T-cell (primary cell): ENCODE measurements at regions not wholly inside any gene's neighbourhood (a gene's known extent, or its start where the extent isn't known, plus 50 kb on each side); places are given as distances from the start of the nearest gene placed in this dataset.

Experiments used
- ATAC-seq, 4 experiments: fragments of 200-7000 bp in 3 of 4; fragments of 150-1000 bp in 1 of 4; cut with Tn5 transposase; replicated peaks in 1 of 4; 1 replicate in 3 of 4; 2 replicates in 1 of 4; pipeline ENCODE4 v1.10.0; 2021; ENCODE audit warnings: moderate library complexity in 3 of 4, mild to moderate bottlenecking in 2 of 4, moderate number of reproducible peaks in 1 of 4
- CTCF ChIA-PET, 2 donors: fragments of 300-600 bp; sonication (Branson Sonifier 250); formaldehyde crosslinking; loops; one replicate each; lab custom pipeline; 2022; ENCODE audit warnings: antibody characterized with exemption in 2 of 2; lab: Charles Lee
- POLR2A ChIA-PET, 2 donors: fragments of 300-600 bp; sonication (Branson Sonifier 250); formaldehyde crosslinking; loops; one replicate each; lab custom pipeline; 2022; ENCODE audit warnings: antibody characterized with exemption in 2 of 2; lab: Charles Lee
- DNase-seq, 35 experiments: peaks; one replicate each; pipeline versions ENCODE4 v3.0.0 to v3.0.0-alpha.2; 2013 to 2023
- H3K27ac ChIP-seq: one replicate; pipeline ENCODE4 v1.5.1; 2013; ENCODE audit warnings: low read length
- H3K27me3 ChIP-seq, 2 experiments: replicated peaks in 1 of 2; 1 replicate in 1 of 2; 2 replicates in 1 of 2; pipeline versions ENCODE4 v1.6.1 to v1.7.0; 2013; ENCODE audit warnings: low read length in 1 of 2, mixed read lengths in 1 of 2; ENCODE audit not compliant: control insufficient read depth in 2 of 2, insufficient read depth in 2 of 2; ENCODE audit errors: extremely low read depth in 1 of 2
- H3K36me3 ChIP-seq, 2 donors: 1 replicate in 1 of 2; 2 replicates in 1 of 2; pipeline versions ENCODE4 v1.6.1 to v1.7.0; 2013; ENCODE audit warnings: low read length in 1 of 2; ENCODE audit not compliant: control insufficient read depth in 2 of 2, insufficient read depth in 1 of 2; ENCODE audit errors: extremely low read depth in 1 of 2
- H3K4me1 ChIP-seq, 2 experiments: 1 replicate in 1 of 2; 2 replicates in 1 of 2; pipeline versions ENCODE4 v1.6.1 to v1.7.0; 2013; ENCODE audit warnings: low read length in 2 of 2, mixed read lengths in 1 of 2; ENCODE audit not compliant: insufficient read depth in 2 of 2, control insufficient read depth in 1 of 2; ENCODE audit errors: extremely low read depth in 1 of 2
- H3K4me3 ChIP-seq, 2 donors: 1 replicate in 1 of 2; 2 replicates in 1 of 2; pipeline versions ENCODE4 v1.5.1 to v1.7.0; 2013; ENCODE audit warnings: mild to moderate bottlenecking in 2 of 2, low read length in 1 of 2, moderate library complexity in 1 of 2; ENCODE audit not compliant: control insufficient read depth in 1 of 2; ENCODE audit errors: extremely low read depth in 1 of 2
- H3K9me3 ChIP-seq: 2 replicates; pipeline ENCODE4 v1.7.0; 2013
- H3K27ac Mint-ChIP-seq, 2 donors: one replicate each; pipeline ENCODE4 v1.8.0; 2020 to 2021; ENCODE audit warnings: mild to moderate bottlenecking in 2 of 2, mixed read lengths in 2 of 2
- H3K27me3 Mint-ChIP-seq, 2 donors: one replicate each; pipeline ENCODE4 v1.8.0; 2021 to 2022; ENCODE audit warnings: mixed read lengths in 2 of 2
- H3K36me3 Mint-ChIP-seq: one replicate; pipeline ENCODE4 v1.8.0; 2021; ENCODE audit warnings: mixed read lengths
- H3K4me1 Mint-ChIP-seq, 3 donors: one replicate each; pipeline ENCODE4 v1.8.0; 2020 to 2022; ENCODE audit warnings: mixed read lengths in 3 of 3, mild to moderate bottlenecking in 1 of 3
- H3K4me3 Mint-ChIP-seq, 3 donors: one replicate each; pipeline ENCODE4 v1.8.0; 2020 to 2022; ENCODE audit warnings: mild to moderate bottlenecking in 3 of 3, mixed read lengths in 3 of 3, moderate library complexity in 3 of 3
- H3K9me3 Mint-ChIP-seq, 3 donors: one replicate each; pipeline ENCODE4 v1.8.0; 2020 to 2022; ENCODE audit warnings: mixed read lengths in 3 of 3
- WGBS: methylation state at CpG from one replicate; pipeline ENCODE4 v1.1.5; 2013; ENCODE audit warnings: missing lambda C conversion rate; ENCODE audit not compliant: insufficient coverage; 5-methylcytosine and 5-hydroxymethylcytosine counted together

GRCh38 chr14:23800811-23801210, 152.8 kb upstream of the DHRS4 start:
- H3K27me3 ChIP-seq = no peaks in the 10 kb centered on the region
- H3K9me3 Mint-ChIP-seq = peaks cover 0 to 14% (median 14%) of the 10 kb centered on the region in 3 donors
- ATAC-seq = no peak
- DNase-seq = no peak
- no peaks in the 10 kb centered on the region for H3K4me1 ChIP-seq
- CTCF ChIA-PET = no interaction called here
- H3K4me1 Mint-ChIP-seq = no peaks in the 10 kb centered on the region
- H3K4me3 ChIP-seq = no peak overlapping the region
- H3K36me3 Mint-ChIP-seq = no peaks in the 10 kb centered on the region
- H3K36me3 ChIP-seq = no peaks in the 10 kb centered on the region
- POLR2A ChIA-PET = no interaction called here
- H3K27me3 Mint-ChIP-seq = peaks cover 11 to 21% of the 10 kb centered on the region in 2 donors
- no peak overlapping the region for H3K27ac ChIP-seq
- 69% methylated on average over 3 of the region's 3 CpGs for WGBS
- H3K9me3 ChIP-seq = no peaks in the 10 kb centered on the region
- no peak overlapping the region for H3K27ac Mint-ChIP-seq
- no peak overlapping the region for H3K4me3 Mint-ChIP-seq

- Histone ChIP-seq H3K4me3 (no peak overlapping the region), H3K4me1 (no peaks in the 10 kb centered on the region), H3K27me3 (no peaks in the 10 kb centered on the region), H3K27ac (no peak overlapping the region), H3K36me3 (no peaks in the 10 kb centered on the region), H3K9me3 (no peaks in the 10 kb centered on the region)
- no peak for ATAC-seq
- H3K4me3 Mint-ChIP-seq = no peak overlapping the region
- 62% methylated on average over 1 of the region's 2 CpGs for WGBS
- H3K27ac Mint-ChIP-seq = no peak overlapping the region
- H3K4me1 Mint-ChIP-seq = no peaks in the 10 kb centered on the region
- no peak for DNase-seq
- peaks cover 0 to 16% (median 15%) of the 10 kb centered on the region in 3 donors for H3K9me3 Mint-ChIP-seq
- ChIA-PET CTCF (no interaction called here), POLR2A (no interaction called here)
- H3K36me3 Mint-ChIP-seq = no peaks in the 10 kb centered on the region
- peaks cover 11 to 21% of the 10 kb centered on the region in 2 donors for H3K27me3 Mint-ChIP-seq
Observed at GRCh38 chr14:23801766-23802165, 151.8 kb upstream of the DHRS4 start.

DNA sequence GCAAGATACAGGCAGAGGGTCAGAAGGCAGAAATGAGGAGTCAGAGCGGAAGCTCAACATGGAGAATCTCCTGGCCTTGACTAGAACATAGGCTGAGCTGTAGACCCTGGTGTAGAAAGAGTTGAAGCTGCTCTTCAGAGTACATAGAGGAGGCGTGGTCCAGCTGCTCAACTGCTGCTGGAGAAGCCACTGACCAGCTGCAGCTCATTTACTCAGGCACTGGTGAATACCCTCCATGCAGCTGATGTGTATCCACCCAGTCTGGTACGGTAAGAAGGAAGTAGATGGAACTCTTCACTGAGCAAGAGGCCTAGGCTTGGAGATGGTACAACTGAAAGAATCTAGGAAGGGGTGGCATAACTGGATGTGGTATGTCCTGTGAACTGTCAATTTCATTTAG, 148.8 kb upstream of the DHRS4 start:
- DNase-seq (no peak), ATAC-seq (no peak)
- Histone ChIP-seq H3K4me3 (no peak overlapping the region), H3K27me3 (no peaks in the 10 kb centered on the region), H3K9me3 (no peaks in the 10 kb centered on the region), H3K4me1 (no peaks in the 10 kb centered on the region), H3K36me3 (no peaks in the 10 kb centered on the region), H3K27ac (no peak overlapping the region)
- peaks cover 0 to 16% (median 14%) of the 10 kb centered on the region in 3 donors for H3K9me3 Mint-ChIP-seq
- POLR2A ChIA-PET = interaction anchor here in 1 of 2 donors (0.5 kb wide), 1 partner anchor 1360 kb away, joined by 3 read pairs; no protein-coding TSS in a partner anchor
- H3K4me3 Mint-ChIP-seq = no peak overlapping the region
- peaks cover 3 to 9% of the 10 kb centered on the region in 2 donors for H3K27me3 Mint-ChIP-seq
- 73% methylated on average over 2 of the region's 3 CpGs for WGBS
- no peak overlapping the region for H3K27ac Mint-ChIP-seq
- H3K36me3 Mint-ChIP-seq = no peaks in the 10 kb centered on the region
- no peaks in the 10 kb centered on the region for H3K4me1 Mint-ChIP-seq
- CTCF ChIA-PET = no interaction called here

DNA sequence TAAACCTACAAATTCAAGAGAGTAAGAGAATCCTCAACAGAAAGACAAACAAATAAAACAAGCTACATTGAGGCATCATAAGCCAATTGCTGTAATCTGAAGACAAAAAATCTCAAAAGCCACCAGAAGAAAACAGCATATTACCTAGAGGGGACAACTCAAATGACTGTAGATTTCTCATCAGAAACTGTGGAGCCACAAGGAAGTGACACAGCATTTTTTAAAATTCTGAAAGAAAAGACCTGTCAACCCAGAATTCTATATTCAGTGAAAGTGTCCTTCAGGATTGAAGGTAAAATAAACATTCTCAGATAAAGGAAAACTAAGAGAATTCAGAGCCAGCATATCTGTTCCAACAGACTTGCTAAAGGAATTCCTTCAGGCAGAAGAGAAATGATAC, 147.8 kb upstream of the DHRS4 start:
- no peaks in the 10 kb centered on the region for H3K36me3 Mint-ChIP-seq
- H3K27ac Mint-ChIP-seq = no peak overlapping the region
- Histone ChIP-seq H3K36me3 (no peaks in the 10 kb centered on the region), H3K9me3 (no peaks in the 10 kb centered on the region), H3K27ac (no peak overlapping the region), H3K4me3 (no peak overlapping the region), H3K4me1 (no peaks in the 10 kb centered on the region), H3K27me3 (peaks cover 0 to 2% of the 10 kb centered on the region in 2 experiments)
- peaks cover under 1 to 6% of the 10 kb centered on the region in 2 donors for H3K27me3 Mint-ChIP-seq
- ChIA-PET POLR2A (no interaction called here), CTCF (no interaction called here)
- H3K4me3 Mint-ChIP-seq = no peak overlapping the region
- no peak for ATAC-seq
- DNase-seq = no peak
- H3K4me1 Mint-ChIP-seq = no peaks in the 10 kb centered on the region
- peaks cover 0 to 16% (median 14%) of the 10 kb centered on the region in 3 donors for H3K9me3 Mint-ChIP-seq

DNA sequence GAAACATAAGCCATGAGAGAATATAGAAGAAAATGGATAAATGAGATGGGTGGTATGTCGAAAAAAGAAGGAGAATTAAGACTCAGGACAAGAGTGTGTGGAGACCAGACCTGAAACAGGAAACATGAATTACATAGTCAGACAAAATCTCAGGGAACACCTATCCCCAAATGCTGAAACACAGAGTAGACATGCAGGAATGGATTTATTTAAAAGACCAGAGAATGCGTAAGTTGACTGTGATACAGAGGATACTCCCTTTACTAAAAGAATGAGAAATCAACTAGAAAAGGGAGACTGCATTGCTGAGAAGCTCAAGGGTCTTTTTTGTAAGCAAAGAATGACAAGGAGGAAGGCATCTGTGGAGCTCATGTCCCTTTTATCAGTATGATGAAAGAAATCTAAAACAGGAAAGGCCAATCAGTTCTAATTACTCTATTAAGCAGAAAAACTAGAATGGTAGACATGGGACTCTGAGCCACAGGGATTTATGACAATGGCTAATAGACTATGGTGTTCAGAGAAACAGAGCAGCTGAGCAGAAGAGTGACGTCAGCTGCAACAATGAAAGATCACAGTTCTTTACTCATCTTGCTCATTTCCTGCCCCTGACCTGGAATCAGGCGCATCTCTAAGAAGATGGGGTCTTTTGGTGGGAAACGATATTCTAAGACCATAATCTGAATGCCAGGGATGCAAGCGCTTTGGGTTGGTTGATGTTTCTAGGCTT, 138.9 kb upstream of the DHRS4 start:
- Histone ChIP-seq H3K27me3 (peaks cover 0 to 7% of the 10 kb centered on the region in 2 experiments), H3K27ac (no peak overlapping the region), H3K9me3 (no peaks in the 10 kb centered on the region), H3K36me3 (no peaks in the 10 kb centered on the region), H3K4me3 (no peak overlapping the region), H3K4me1 (no peaks in the 10 kb centered on the region)
- H3K4me1 Mint-ChIP-seq = no peaks in the 10 kb centered on the region
- ChIA-PET CTCF (no interaction called here), POLR2A (no interaction called here)
- DNase-seq (no peak), ATAC-seq (no peak)
- H3K4me3 Mint-ChIP-seq = no peak overlapping the region
- H3K27ac Mint-ChIP-seq = no peak overlapping the region
- H3K27me3 Mint-ChIP-seq = peaks cover 6 to 17% of the 10 kb centered on the region in 2 donors
- peaks cover 0 to 4% (median 4%) of the 10 kb centered on the region in 3 donors for H3K9me3 Mint-ChIP-seq
- 40% methylated on average over 1 of the region's 6 CpGs for WGBS
- H3K36me3 Mint-ChIP-seq = no peaks in the 10 kb centered on the region

DNA sequence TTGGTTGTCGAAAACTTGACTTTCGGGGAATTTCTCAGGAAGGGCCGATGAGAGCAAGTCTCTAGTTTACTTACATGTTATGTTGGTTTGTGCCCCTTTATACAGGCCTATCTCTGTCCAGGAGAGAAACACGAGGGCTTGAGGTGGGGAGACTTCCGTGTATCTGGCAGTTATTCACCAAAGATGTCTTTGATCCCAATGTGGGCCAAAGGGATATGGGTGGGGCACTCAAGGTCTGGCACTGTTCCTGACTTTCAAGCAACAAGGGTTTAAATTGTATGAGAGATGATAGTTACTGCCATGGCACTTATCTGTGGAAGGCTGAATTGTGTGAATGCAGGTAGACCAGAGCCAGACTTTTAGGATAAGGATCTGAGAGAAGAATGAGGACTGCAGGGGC, 137.2 kb upstream of the DHRS4 start:
- POLR2A ChIA-PET = no interaction called here
- H3K4me1 Mint-ChIP-seq = no peaks in the 10 kb centered on the region
- no peak for ATAC-seq

More for the DNA sequence above, 137.2 kb upstream of the DHRS4 start:
- no peaks in the 10 kb centered on the region for H3K9me3 ChIP-seq
- no peaks in the 10 kb centered on the region for H3K4me1 ChIP-seq
- 71% methylated on average over 5 of the region's 5 CpGs for WGBS
- H3K27ac ChIP-seq = no peak overlapping the region
- CTCF ChIA-PET = no interaction called here
- Mint-ChIP-seq H3K9me3 (peaks cover 0 to 4% (median 4%) of the 10 kb centered on the region in 3 donors), H3K36me3 (no peaks in the 10 kb centered on the region), H3K27me3 (peaks cover 6 to 13% of the 10 kb centered on the region in 2 donors), H3K4me3 (no peak overlapping the region), H3K27ac (no peak overlapping the region)
- DNase-seq = no peak
- H3K27me3 ChIP-seq = peaks cover 0 to 4% of the 10 kb centered on the region in 2 experiments
- H3K4me3 ChIP-seq = no peak overlapping the region
- H3K36me3 ChIP-seq = no peaks in the 10 kb centered on the region
